OCI-LY7 (cell line): ENCODE measurements at regions not wholly inside any gene's neighbourhood (a gene's known extent, or its start where the extent isn't known, plus 50 kb on each side); places are given as distances from the start of the nearest gene placed in this dataset.

ENCODE experiments used
- BruUV-seq: library from RNA; stranded (reverse); fragments of 400-500 nt; replicated peaks from 2 replicates; lab custom pipeline; 2021; lab: Mats Ljungman, UMichigan
- CTCF ChIA-PET: fragments of 300-600 bp; sonication (Branson Sonifier 250); formaldehyde crosslinking; loops from one replicate; lab custom pipeline; 2022; ENCODE audit warnings: antibody characterized with exemption; ENCODE audit not compliant: unreplicated experiment; lab: Charles Lee
- POLR2A ChIA-PET: fragments of 300-600 bp; sonication (Branson Sonifier 250); formaldehyde crosslinking; loops from one replicate; lab custom pipeline; 2022; ENCODE audit warnings: antibody characterized with exemption; lab: Charles Lee
- DNase-seq: peaks from one replicate; pipeline ENCODE4 v3.0.0-alpha.2; 2015; ENCODE audit warnings: low spot score
- H2AFZ ChIP-seq: fragments of 200-600 bp; sonication (generic), shearing (Covaris generic); 2 replicates; pipeline ENCODE4 v1.6.1; 2014; ENCODE audit warnings: mild to moderate bottlenecking, antibody characterized with exemption, low read length, moderate library complexity
- H3K27ac ChIP-seq: fragments of 200-600 bp; sonication (generic); 2 replicates; pipeline ENCODE4 v1.5.1; 2014; ENCODE audit warnings: mixed run types, low read depth, mild to moderate bottlenecking, moderate library complexity, low read length, inconsistent platforms; ENCODE audit not compliant: poor library complexity, severe bottlenecking
- H3K36me3 ChIP-seq: fragments of 200-600 bp; sonication (generic); 2 replicates; pipeline ENCODE4 v1.6.1; 2014; ENCODE audit warnings: mild to moderate bottlenecking, antibody characterized with exemption, low read length, moderate library complexity, mixed read lengths; ENCODE audit not compliant: insufficient read depth
- H3K4me1 ChIP-seq: fragments of 200-600 bp; sonication (generic); 2 replicates; pipeline ENCODE4 v1.5.1; 2014; ENCODE audit warnings: mild to moderate bottlenecking, low read length; ENCODE audit not compliant: insufficient read depth, poor library complexity, severe bottlenecking
- H3K4me2 ChIP-seq: fragments of 200-600 bp; sonication (generic); 2 replicates; pipeline ENCODE4 v1.6.1; 2014; ENCODE audit warnings: mild to moderate bottlenecking, low read length
- H3K4me3 ChIP-seq: fragments of 200-600 bp; sonication (generic); 2 replicates; pipeline ENCODE4 v1.5.1; 2014; ENCODE audit warnings: mild to moderate bottlenecking, low read depth, low read length; ENCODE audit not compliant: poor library complexity, severe bottlenecking
- H3K79me2 ChIP-seq: fragments of 200-600 bp; sonication (generic); 2 replicates; pipeline ENCODE4 v1.6.1; 2016; ENCODE audit warnings: low read depth, mild to moderate bottlenecking, low read length, moderate library complexity, mixed read lengths; ENCODE audit not compliant: insufficient read depth
- H3K9me2 ChIP-seq: fragments of 200-600 bp; sonication (generic); 2 replicates; pipeline ENCODE4 v1.6.1; 2016; ENCODE audit warnings: mild to moderate bottlenecking, low read length, mixed read lengths; ENCODE audit not compliant: insufficient read depth
- H3K9me3 ChIP-seq: fragments of 200-600 bp; sonication (generic); 2 replicates; pipeline ENCODE4 v1.6.1; 2014; ENCODE audit warnings: mild to moderate bottlenecking, mixed run types, low read length, mixed read lengths
- H4K20me1 ChIP-seq: fragments of 200-600 bp; sonication (generic); 2 replicates; pipeline ENCODE4 v1.6.1; 2014; ENCODE audit warnings: mild to moderate bottlenecking, antibody characterized with exemption, low read length, moderate library complexity, mixed read lengths; ENCODE audit not compliant: insufficient read depth
- CTCF ChIP-seq: fragments of 200-600 bp; sonication (generic); conservative IDR thresholded peaks from 2 replicates; pipeline ENCODE4 v1.5.1; 2014; ENCODE audit warnings: mild to moderate bottlenecking, antibody characterized with exemption, low read length, moderate library complexity, mixed read lengths
- EZH2phosphoT487 ChIP-seq: fragments of 200-600 bp; sonication (generic); IDR thresholded peaks from 2 replicates; pipeline ENCODE4 v1.6.1; 2018; ENCODE audit warnings: low read depth, borderline replicate concordance, mild to moderate bottlenecking, mixed run types, antibody characterized with exemption, low read length, moderate library complexity, mixed read lengths
- intact Hi-C: fragments of 100-400 bp; cut with micrococcal nuclease; formaldehyde crosslinking; loops from one replicate; pipeline ENCODE4 v1.10.0; 2022; ENCODE audit not compliant: unreplicated experiment

GRCh38 chr1:115402753-115403184, 64.7 kb upstream of the NGF start:
- POLR2A ChIA-PET = no interaction called here

GRCh38 chr1:115401676-115402075, 63.6 kb upstream of the NGF start:
- TF ChIP-seq EZH2phosphoT487 (no peak), CTCF (no peak)
- DNase-seq = no peak
- intact Hi-C loops = no loop called here
- Histone ChIP-seq H3K36me3 (no peaks in the 10 kb centered on the region), H3K9me3 (no peaks in the 10 kb centered on the region), H3K4me2 (no peak overlapping the region), H3K27ac (no peak overlapping the region), H3K79me2 (no peaks in the 10 kb centered on the region), H3K4me1 (no peaks in the 10 kb centered on the region), H4K20me1 (no peaks in the 10 kb centered on the region), H3K9me2 (no peaks in the 10 kb centered on the region), H2AFZ (no peak overlapping the region), H3K4me3 (no peak overlapping the region)
- no TSS peak for BruUV-seq
- ChIA-PET CTCF (no interaction called here), POLR2A (no interaction called here)

More at GRCh38 chr1:115402753-115403184, 64.7 kb upstream of the NGF start:
- Histone ChIP-seq H2AFZ (no peak overlapping the region), H4K20me1 (no peaks in the 10 kb centered on the region), H3K79me2 (no peaks in the 10 kb centered on the region), H3K9me2 (no peaks in the 10 kb centered on the region), H3K4me1 (no peaks in the 10 kb centered on the region), H3K4me2 (no peak overlapping the region), H3K36me3 (no peaks in the 10 kb centered on the region), H3K27ac (no peak overlapping the region), H3K4me3 (no peak overlapping the region), H3K9me3 (no peaks in the 10 kb centered on the region)
- intact Hi-C loops = no loop called here
- BruUV-seq = no TSS peak
- no peak for TF ChIP-seq CTCF
- TF ChIP-seq EZH2phosphoT487 = no peak
- CTCF ChIA-PET = no interaction called here
- no peak for DNase-seq

GRCh38 chr1:115400891-115401290, 62.8 kb upstream of the NGF start:
- CTCF ChIA-PET = no interaction called here
- Histone ChIP-seq H3K4me2 (no peak overlapping the region), H2AFZ (no peak overlapping the region), H3K9me2 (no peaks in the 10 kb centered on the region), H3K79me2 (no peaks in the 10 kb centered on the region), H3K36me3 (no peaks in the 10 kb centered on the region), H3K27ac (no peak overlapping the region), H3K4me1 (no peaks in the 10 kb centered on the region), H4K20me1 (no peaks in the 10 kb centered on the region), H3K9me3 (no peaks in the 10 kb centered on the region), H3K4me3 (no peak overlapping the region)
- no peak for DNase-seq
- POLR2A ChIA-PET = interaction anchor here (0.6 kb wide), 1 partner anchor 13 kb away, joined by 3 read pairs; no protein-coding TSS in a partner anchor
- no TSS peak for BruUV-seq
- intact Hi-C loops = no loop called here
- TF ChIP-seq CTCF (no peak), EZH2phosphoT487 (no peak)
